ENCODE measurements at regions not wholly inside any gene's neighbourhood (a gene's known extent, or its start where the extent isn't known, plus 50 kb on each side); places are given as distances from the start of the nearest gene placed in this dataset.

DNA sequence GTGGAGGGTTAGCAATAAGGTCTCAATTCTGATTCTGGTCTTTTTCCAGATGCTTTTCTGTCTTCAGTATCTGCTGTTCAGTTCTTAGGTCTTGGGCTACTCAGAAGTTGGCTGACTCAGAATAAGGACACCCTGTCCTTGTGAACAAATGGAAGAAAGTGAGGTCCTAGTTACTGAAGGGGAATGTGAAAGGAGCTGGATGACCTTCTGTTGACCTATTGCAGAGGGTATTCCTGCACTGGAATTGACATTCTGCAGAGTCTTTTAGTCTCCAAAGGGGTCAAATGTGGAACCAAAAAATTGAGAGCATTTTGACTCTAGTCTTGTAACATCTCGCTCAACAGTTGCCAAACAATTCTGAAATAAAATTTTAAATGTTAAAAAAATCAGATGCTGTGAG lies 63.0 kb downstream of the CCR1 start:
- TF ChIP-seq ZNF565 (CRISPR knock-in tag; conservative IDR thresholded peaks at IDR 0.05; ENCODE audit: low read depth) (no peak), RARB (CRISPR knock-in tag; IDR thresholded peaks at IDR 0.05) (no peak), ZNF70 (CRISPR knock-in tag; IDR thresholded peaks at IDR 0.05) (no peak), GLIS3 (CRISPR knock-in tag; IDR thresholded peaks at IDR 0.05) (no peak), BACH2 (CRISPR knock-in tag; IDR thresholded peaks at IDR 0.05; ENCODE audit: borderline replicate concordance) (no peak), OSR1 (CRISPR knock-in tag; IDR thresholded peaks at IDR 0.05) (no peak), ZC3H10 (CRISPR knock-in tag; IDR thresholded peaks at IDR 0.05) (no peak), ARNTL (CRISPR knock-in tag; IDR thresholded peaks at IDR 0.05; ENCODE audit: borderline replicate concordance, low read depth) (no peak), TCF4 (CRISPR knock-in tag; IDR thresholded peaks at IDR 0.05; ENCODE audit: borderline replicate concordance) (no peak), TOX (CRISPR knock-in tag; IDR thresholded peaks at IDR 0.05; ENCODE audit: borderline replicate concordance) (no peak), ZNF8 (CRISPR knock-in tag; IDR thresholded peaks at IDR 0.05) (no peak), ZFP30 (CRISPR knock-in tag; IDR thresholded peaks at IDR 0.05) (no peak), ISL1 (CRISPR knock-in tag; IDR thresholded peaks at IDR 0.05) (no peak), CSDC2 (CRISPR knock-in tag; IDR thresholded peaks at IDR 0.05) (no peak), ZFP3 (CRISPR knock-in tag; IDR thresholded peaks at IDR 0.05) (no peak)
- TF ChIP-seq, protein P1, sequence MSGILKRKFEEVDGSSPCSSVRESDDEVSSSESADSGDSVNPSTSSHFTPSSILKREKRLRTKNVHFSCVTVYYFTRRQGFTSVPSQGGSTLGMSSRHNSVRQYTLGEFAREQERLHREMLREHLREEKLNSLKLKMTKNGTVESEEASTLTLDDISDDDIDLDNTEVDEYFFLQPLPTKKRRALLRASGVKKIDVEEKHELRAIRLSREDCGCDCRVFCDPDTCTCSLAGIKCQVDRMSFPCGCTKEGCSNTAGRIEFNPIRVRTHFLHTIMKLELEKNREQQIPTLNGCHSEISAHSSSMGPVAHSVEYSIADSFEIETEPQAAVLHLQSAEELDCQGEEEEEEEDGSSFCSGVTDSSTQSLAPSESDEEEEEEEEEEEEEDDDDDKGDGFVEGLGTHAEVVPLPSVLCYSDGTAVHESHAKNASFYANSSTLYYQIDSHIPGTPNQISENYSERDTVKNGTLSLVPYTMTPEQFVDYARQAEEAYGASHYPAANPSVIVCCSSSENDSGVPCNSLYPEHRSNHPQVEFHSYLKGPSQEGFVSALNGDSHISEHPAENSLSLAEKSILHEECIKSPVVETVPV (CRISPR knock-in tag; IDR thresholded peaks at IDR 0.05) = no peak
- TF ChIP-seq, protein P2, sequence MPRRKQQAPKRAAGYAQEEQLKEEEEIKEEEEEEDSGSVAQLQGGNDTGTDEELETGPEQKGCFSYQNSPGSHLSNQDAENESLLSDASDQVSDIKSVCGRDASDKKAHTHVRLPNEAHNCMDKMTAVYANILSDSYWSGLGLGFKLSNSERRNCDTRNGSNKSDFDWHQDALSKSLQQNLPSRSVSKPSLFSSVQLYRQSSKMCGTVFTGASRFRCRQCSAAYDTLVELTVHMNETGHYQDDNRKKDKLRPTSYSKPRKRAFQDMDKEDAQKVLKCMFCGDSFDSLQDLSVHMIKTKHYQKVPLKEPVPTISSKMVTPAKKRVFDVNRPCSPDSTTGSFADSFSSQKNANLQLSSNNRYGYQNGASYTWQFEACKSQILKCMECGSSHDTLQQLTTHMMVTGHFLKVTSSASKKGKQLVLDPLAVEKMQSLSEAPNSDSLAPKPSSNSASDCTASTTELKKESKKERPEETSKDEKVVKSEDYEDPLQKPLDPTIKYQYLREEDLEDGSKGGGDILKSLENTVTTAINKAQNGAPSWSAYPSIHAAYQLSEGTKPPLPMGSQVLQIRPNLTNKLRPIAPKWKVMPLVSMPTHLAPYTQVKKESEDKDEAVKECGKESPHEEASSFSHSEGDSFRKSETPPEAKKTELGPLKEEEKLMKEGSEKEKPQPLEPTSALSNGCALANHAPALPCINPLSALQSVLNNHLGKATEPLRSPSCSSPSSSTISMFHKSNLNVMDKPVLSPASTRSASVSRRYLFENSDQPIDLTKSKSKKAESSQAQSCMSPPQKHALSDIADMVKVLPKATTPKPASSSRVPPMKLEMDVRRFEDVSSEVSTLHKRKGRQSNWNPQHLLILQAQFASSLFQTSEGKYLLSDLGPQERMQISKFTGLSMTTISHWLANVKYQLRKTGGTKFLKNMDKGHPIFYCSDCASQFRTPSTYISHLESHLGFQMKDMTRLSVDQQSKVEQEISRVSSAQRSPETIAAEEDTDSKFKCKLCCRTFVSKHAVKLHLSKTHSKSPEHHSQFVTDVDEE (CRISPR knock-in tag; IDR thresholded peaks at IDR 0.05) = no peak
- TF ChIP-seq, protein P3, sequence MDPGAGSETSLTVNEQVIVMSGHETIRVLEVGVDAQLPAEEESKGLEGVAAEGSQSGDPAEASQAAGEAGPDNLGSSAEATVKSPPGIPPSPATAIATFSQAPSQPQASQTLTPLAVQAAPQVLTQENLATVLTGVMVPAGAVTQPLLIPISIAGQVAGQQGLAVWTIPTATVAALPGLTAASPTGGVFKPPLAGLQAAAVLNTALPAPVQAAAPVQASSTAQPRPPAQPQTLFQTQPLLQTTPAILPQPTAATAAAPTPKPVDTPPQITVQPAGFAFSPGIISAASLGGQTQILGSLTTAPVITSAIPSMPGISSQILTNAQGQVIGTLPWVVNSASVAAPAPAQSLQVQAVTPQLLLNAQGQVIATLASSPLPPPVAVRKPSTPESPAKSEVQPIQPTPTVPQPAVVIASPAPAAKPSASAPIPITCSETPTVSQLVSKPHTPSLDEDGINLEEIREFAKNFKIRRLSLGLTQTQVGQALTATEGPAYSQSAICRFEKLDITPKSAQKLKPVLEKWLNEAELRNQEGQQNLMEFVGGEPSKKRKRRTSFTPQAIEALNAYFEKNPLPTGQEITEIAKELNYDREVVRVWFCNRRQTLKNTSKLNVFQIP (CRISPR knock-in tag; IDR thresholded peaks at IDR 0.05; ENCODE audit: borderline replicate concordance, low read depth) = no peak
- TF ChIP-seq, protein P4, sequence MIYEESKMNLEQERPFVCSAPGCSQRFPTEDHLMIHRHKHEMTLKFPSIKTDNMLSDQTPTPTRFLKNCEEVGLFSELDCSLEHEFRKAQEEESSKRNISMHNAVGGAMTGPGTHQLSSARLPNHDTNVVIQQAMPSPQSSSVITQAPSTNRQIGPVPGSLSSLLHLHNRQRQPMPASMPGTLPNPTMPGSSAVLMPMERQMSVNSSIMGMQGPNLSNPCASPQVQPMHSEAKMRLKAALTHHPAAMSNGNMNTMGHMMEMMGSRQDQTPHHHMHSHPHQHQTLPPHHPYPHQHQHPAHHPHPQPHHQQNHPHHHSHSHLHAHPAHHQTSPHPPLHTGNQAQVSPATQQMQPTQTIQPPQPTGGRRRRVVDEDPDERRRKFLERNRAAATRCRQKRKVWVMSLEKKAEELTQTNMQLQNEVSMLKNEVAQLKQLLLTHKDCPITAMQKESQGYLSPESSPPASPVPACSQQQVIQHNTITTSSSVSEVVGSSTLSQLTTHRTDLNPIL (CRISPR knock-in tag; IDR thresholded peaks at IDR 0.05; ENCODE audit: low read depth) = no peak
- TF ChIP-seq, protein P5, sequence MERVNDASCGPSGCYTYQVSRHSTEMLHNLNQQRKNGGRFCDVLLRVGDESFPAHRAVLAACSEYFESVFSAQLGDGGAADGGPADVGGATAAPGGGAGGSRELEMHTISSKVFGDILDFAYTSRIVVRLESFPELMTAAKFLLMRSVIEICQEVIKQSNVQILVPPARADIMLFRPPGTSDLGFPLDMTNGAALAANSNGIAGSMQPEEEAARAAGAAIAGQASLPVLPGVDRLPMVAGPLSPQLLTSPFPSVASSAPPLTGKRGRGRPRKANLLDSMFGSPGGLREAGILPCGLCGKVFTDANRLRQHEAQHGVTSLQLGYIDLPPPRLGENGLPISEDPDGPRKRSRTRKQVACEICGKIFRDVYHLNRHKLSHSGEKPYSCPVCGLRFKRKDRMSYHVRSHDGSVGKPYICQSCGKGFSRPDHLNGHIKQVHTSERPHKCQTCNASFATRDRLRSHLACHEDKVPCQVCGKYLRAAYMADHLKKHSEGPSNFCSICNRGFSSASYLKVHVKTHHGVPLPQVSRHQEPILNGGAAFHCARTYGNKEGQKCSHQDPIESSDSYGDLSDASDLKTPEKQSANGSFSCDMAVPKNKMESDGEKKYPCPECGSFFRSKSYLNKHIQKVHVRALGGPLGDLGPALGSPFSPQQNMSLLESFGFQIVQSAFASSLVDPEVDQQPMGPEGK (CRISPR knock-in tag; IDR thresholded peaks at IDR 0.05; ENCODE audit: borderline replicate concordance) = no peak
- ATAC-seq = no peak

DNA sequence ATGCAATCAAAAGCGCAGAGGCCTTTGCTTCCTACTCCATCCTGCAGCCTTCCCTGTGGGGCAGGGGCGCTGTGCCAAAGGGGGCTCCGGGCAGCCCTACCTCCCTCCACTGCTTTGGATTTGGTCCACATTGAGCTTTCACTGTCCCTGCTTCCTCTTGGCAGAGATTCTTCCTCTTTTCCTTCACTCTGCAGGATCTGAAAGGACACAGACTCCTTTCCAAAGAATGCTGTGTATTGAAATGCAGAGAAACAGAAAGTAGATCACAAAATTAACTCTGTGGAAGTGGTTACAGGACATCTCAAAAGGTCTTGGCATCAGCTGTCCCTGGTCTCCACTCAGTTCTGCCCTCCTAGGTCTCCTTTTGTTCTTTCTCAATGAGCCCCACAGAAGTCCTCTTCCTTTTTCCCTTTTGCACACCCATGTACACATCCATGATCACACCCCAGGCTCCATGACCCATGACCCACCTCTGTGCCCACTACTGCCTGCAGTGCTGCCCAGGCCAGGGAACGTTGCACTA lies 64.1 kb downstream of the CCR1 start:
- no peak for ATAC-seq
- no peak for TF ChIP-seq ARNTL (CRISPR knock-in tag; IDR thresholded peaks at IDR 0.05; ENCODE audit: borderline replicate concordance, low read depth)
- TF ChIP-seq, protein P1 (CRISPR knock-in tag; IDR thresholded peaks at IDR 0.05) = no peak
- TF ChIP-seq, protein P2 (CRISPR knock-in tag; IDR thresholded peaks at IDR 0.05) = no peak
- no peak for TF ChIP-seq ZNF565 (CRISPR knock-in tag; conservative IDR thresholded peaks at IDR 0.05; ENCODE audit: low read depth)
- no peak for TF ChIP-seq ZC3H10 (CRISPR knock-in tag; IDR thresholded peaks at IDR 0.05)
- no peak for TF ChIP-seq TOX (CRISPR knock-in tag; IDR thresholded peaks at IDR 0.05; ENCODE audit: borderline replicate concordance)
- no peak for TF ChIP-seq OSR1 (CRISPR knock-in tag; IDR thresholded peaks at IDR 0.05)
- TF ChIP-seq, protein P3 (CRISPR knock-in tag; IDR thresholded peaks at IDR 0.05; ENCODE audit: borderline replicate concordance, low read depth) = no peak
- no peak for TF ChIP-seq CSDC2 (CRISPR knock-in tag; IDR thresholded peaks at IDR 0.05)
- no peak for TF ChIP-seq RARB (CRISPR knock-in tag; IDR thresholded peaks at IDR 0.05)
- TF ChIP-seq TCF4 (CRISPR knock-in tag; IDR thresholded peaks at IDR 0.05; ENCODE audit: borderline replicate concordance) = no peak
- no peak for TF ChIP-seq ISL1 (CRISPR knock-in tag; IDR thresholded peaks at IDR 0.05)
- no peak for TF ChIP-seq ESRRG (CRISPR knock-in tag; IDR thresholded peaks at IDR 0.05)
- TF ChIP-seq GLIS3 (CRISPR knock-in tag; IDR thresholded peaks at IDR 0.05) = no peak
- no peak for TF ChIP-seq PPARA (CRISPR knock-in tag; IDR thresholded peaks at IDR 0.05; ENCODE audit: borderline replicate concordance)
- no peak for TF ChIP-seq SNAI2 (CRISPR knock-in tag; IDR thresholded peaks at IDR 0.05)
